ENCODE measurements at regions not wholly inside any gene's neighbourhood (a gene's known extent, or its start where the extent isn't known, plus 50 kb on each side); places are given as distances from the start of the nearest gene placed in this dataset.

- DNase-seq (ENCODE audit: low read depth in 1 of 2, low spot score in 1 of 2) (no peak), ATAC-seq (no peak), FAIRE-seq (no peak)
- Histone ChIP-seq H3K27ac (no peak overlapping the region), H3K4me1 (no peaks in the 10 kb centered on the region), H3K4me2 (no peak overlapping the region), H3K4me3 (no peak overlapping the region), H3K9me3 (no peaks in the 10 kb centered on the region)
- ChIA-PET CTCF (no interaction called here), POLR2A (no interaction called here)
- WGBS (ENCODE audit: missing lambda C conversion rate): 3% methylated on average over 3 of the region's 3 CpGs
- TF ChIP-seq NFE2L2 (conservative IDR thresholded peaks at IDR 0.05; ENCODE audit: low read length): no peak
- no peak for TF ChIP-seq HES2 (IDR thresholded peaks at IDR 0.05)
- TF ChIP-seq, protein P1, sequence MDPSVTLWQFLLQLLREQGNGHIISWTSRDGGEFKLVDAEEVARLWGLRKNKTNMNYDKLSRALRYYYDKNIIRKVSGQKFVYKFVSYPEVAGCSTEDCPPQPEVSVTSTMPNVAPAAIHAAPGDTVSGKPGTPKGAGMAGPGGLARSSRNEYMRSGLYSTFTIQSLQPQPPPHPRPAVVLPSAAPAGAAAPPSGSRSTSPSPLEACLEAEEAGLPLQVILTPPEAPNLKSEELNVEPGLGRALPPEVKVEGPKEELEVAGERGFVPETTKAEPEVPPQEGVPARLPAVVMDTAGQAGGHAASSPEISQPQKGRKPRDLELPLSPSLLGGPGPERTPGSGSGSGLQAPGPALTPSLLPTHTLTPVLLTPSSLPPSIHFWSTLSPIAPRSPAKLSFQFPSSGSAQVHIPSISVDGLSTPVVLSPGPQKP (IDR thresholded peaks at IDR 0.05; ENCODE audit: low read depth, low read length): no peak
- no peak for TF ChIP-seq PHF8 (IDR thresholded peaks at IDR 0.05; ENCODE audit: borderline replicate concordance, low read depth)
- no peak for TF ChIP-seq CBX2 (IDR thresholded peaks at IDR 0.05; ENCODE audit: borderline replicate concordance, low read depth)
- no peak for TF ChIP-seq POLR2A (IDR thresholded peaks at IDR 0.05; ENCODE audit: low read length)
- no peak for TF ChIP-seq JUNB (IDR thresholded peaks at IDR 0.05)
- no peak for TF ChIP-seq HEYL (CRISPR knock-in tag; IDR thresholded peaks at IDR 0.05)
- TF ChIP-seq FOSB (CRISPR knock-in tag; IDR thresholded peaks at IDR 0.05): no peak
- no peak for TF ChIP-seq CHD4 (IDR thresholded peaks at IDR 0.05; ENCODE audit: borderline replicate concordance)
- TF ChIP-seq USF2 (IDR thresholded peaks at IDR 0.05): no peak
- TF ChIP-seq EHMT2 (IDR thresholded peaks at IDR 0.05; ENCODE audit: low read depth): no peak
- no peak for TF ChIP-seq PBX3 (IDR thresholded peaks at IDR 0.05)
- TF ChIP-seq RARB (CRISPR knock-in tag; IDR thresholded peaks at IDR 0.05): no peak
- TF ChIP-seq HOXA7 (CRISPR knock-in tag; IDR thresholded peaks at IDR 0.05): no peak
- no peak for TF ChIP-seq CBX8 (IDR thresholded peaks at IDR 0.05)
- TF ChIP-seq POLR2AphosphoS2 (conservative IDR thresholded peaks at IDR 0.05; ENCODE audit: low read length): no peak
- TF ChIP-seq RCOR1 (IDR thresholded peaks at IDR 0.05; ENCODE audit: low read depth, low read length): no peak
Observed at GRCh38 chr14:22152161-22152870, 436.7 kb downstream of the DAD1 start.

DNA sequence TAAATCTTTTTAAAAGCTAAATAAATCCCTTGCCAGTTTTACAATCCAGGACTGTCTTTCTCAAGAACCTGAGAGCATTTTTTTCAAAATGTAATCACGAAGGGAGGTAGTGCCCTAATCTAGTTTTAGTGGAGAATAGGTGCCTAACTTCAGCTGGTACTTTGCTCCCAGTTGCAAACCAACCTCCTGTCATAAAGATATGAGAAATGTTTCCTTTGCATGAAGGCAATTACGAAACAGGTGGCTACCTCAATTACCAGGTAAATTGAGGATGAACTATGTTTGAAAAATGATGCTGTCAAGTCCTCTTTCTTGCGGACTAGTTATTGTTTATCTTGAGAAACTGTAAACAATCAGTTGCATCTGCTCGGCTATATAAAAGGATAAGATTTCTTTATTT lies 437.9 kb downstream of the DAD1 start:
- no peak for DNase-seq (ENCODE audit: low read depth in 1 of 2, low spot score in 1 of 2)
- Histone ChIP-seq H3K4me3 (no peak overlapping the region), H3K4me2 (no peak overlapping the region), H3K9me3 (no peaks in the 10 kb centered on the region), H3K4me1 (no peaks in the 10 kb centered on the region), H3K27ac (no peak overlapping the region)
- ChIA-PET CTCF (interaction anchor here (0.9 kb wide), 1 partner anchor 51 kb away, joined by 3 read pairs; no protein-coding TSS in a partner anchor), POLR2A (no interaction called here)
- no peak for FAIRE-seq
- no peak for ATAC-seq
- whole genome bisulfite sequencing (ENCODE audit: missing lambda C conversion rate): 28% methylated on average over 4 of the region's 4 CpGs
- no peak for TF ChIP-seq RCOR1 (IDR thresholded peaks at IDR 0.05; ENCODE audit: low read depth, low read length)
- TF ChIP-seq SREBF2 (IDR thresholded peaks at IDR 0.05): no peak
- TF ChIP-seq, protein P2, sequence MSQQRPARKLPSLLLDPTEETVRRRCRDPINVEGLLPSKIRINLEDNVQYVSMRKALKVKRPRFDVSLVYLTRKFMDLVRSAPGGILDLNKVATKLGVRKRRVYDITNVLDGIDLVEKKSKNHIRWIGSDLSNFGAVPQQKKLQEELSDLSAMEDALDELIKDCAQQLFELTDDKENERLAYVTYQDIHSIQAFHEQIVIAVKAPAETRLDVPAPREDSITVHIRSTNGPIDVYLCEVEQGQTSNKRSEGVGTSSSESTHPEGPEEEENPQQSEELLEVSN (IDR thresholded peaks at IDR 0.05; ENCODE audit: borderline replicate concordance, low read depth): no peak
- no peak for TF ChIP-seq JUN (IDR thresholded peaks at IDR 0.05)
- no peak for TF ChIP-seq PHF8 (IDR thresholded peaks at IDR 0.05; ENCODE audit: borderline replicate concordance, low read depth)
- no peak for TF ChIP-seq CBX8 (IDR thresholded peaks at IDR 0.05)
- TF ChIP-seq FOXS1 (CRISPR knock-in tag; IDR thresholded peaks at IDR 0.05): no peak
- TF ChIP-seq USF2 (IDR thresholded peaks at IDR 0.05): no peak
- TF ChIP-seq ZC3H11A (IDR thresholded peaks at IDR 0.05): no peak
- TF ChIP-seq PBX3 (IDR thresholded peaks at IDR 0.05): no peak
- TF ChIP-seq MAZ (IDR thresholded peaks at IDR 0.05; ENCODE audit: borderline replicate concordance, low read depth, low read length): no peak
- TF ChIP-seq NPAS2 (CRISPR knock-in tag; IDR thresholded peaks at IDR 0.05; ENCODE audit: borderline replicate concordance): no peak
- no peak for TF ChIP-seq ZFP36 (IDR thresholded peaks at IDR 0.05; ENCODE audit: borderline replicate concordance, partially characterized antibody)
- no peak for TF ChIP-seq FOSL2 (IDR thresholded peaks at IDR 0.05)
- TF ChIP-seq FOSL2 (CRISPR knock-in tag; IDR thresholded peaks at IDR 0.05): no peak
- no peak for TF ChIP-seq HOXB13 (CRISPR knock-in tag; IDR thresholded peaks at IDR 0.05; ENCODE audit: low read depth)
- no peak for TF ChIP-seq CBX2 (IDR thresholded peaks at IDR 0.05; ENCODE audit: borderline replicate concordance, low read depth)
- no peak for TF ChIP-seq RAD21 (conservative IDR thresholded peaks at IDR 0.05 in 1 of 2, IDR thresholded peaks at IDR 0.05 in 1 of 2)
- TF ChIP-seq RARB (CRISPR knock-in tag; IDR thresholded peaks at IDR 0.05): no peak
- no peak for TF ChIP-seq SMC3 (IDR thresholded peaks at IDR 0.05)
